ENCODE measurements at regions not wholly inside any gene's neighbourhood (a gene's known extent, or its start where the extent isn't known, plus 50 kb on each side); places are given as distances from the start of the nearest gene placed in this dataset.

- TF ChIP-seq, protein P1, sequence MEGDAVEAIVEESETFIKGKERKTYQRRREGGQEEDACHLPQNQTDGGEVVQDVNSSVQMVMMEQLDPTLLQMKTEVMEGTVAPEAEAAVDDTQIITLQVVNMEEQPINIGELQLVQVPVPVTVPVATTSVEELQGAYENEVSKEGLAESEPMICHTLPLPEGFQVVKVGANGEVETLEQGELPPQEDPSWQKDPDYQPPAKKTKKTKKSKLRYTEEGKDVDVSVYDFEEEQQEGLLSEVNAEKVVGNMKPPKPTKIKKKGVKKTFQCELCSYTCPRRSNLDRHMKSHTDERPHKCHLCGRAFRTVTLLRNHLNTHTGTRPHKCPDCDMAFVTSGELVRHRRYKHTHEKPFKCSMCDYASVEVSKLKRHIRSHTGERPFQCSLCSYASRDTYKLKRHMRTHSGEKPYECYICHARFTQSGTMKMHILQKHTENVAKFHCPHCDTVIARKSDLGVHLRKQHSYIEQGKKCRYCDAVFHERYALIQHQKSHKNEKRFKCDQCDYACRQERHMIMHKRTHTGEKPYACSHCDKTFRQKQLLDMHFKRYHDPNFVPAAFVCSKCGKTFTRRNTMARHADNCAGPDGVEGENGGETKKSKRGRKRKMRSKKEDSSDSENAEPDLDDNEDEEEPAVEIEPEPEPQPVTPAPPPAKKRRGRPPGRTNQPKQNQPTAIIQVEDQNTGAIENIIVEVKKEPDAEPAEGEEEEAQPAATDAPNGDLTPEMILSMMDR (IDR thresholded peaks at IDR 0.05) = no peak
- TF ChIP-seq POLR2AphosphoS5 (IDR thresholded peaks at IDR 0.05; ENCODE audit: low read depth, low read length) (no peak), TCF7L2 (IDR thresholded peaks at IDR 0.05; ENCODE audit: low read depth, low read length) (no peak), SIN3A (IDR thresholded peaks at IDR 0.05; ENCODE audit: borderline replicate concordance, insufficient read depth, low read depth, low read length) (no peak)
- TF ChIP-seq, protein P2, sequence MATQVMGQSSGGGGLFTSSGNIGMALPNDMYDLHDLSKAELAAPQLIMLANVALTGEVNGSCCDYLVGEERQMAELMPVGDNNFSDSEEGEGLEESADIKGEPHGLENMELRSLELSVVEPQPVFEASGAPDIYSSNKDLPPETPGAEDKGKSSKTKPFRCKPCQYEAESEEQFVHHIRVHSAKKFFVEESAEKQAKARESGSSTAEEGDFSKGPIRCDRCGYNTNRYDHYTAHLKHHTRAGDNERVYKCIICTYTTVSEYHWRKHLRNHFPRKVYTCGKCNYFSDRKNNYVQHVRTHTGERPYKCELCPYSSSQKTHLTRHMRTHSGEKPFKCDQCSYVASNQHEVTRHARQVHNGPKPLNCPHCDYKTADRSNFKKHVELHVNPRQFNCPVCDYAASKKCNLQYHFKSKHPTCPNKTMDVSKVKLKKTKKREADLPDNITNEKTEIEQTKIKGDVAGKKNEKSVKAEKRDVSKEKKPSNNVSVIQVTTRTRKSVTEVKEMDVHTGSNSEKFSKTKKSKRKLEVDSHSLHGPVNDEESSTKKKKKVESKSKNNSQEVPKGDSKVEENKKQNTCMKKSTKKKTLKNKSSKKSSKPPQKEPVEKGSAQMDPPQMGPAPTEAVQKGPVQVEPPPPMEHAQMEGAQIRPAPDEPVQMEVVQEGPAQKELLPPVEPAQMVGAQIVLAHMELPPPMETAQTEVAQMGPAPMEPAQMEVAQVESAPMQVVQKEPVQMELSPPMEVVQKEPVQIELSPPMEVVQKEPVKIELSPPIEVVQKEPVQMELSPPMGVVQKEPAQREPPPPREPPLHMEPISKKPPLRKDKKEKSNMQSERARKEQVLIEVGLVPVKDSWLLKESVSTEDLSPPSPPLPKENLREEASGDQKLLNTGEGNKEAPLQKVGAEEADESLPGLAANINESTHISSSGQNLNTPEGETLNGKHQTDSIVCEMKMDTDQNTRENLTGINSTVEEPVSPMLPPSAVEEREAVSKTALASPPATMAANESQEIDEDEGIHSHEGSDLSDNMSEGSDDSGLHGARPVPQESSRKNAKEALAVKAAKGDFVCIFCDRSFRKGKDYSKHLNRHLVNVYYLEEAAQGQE (IDR thresholded peaks at IDR 0.05; ENCODE audit: insufficient read depth in 1 of 2, low read depth in 2 of 2, low read length in 1 of 2) = no peak
These were observed 135.5 kb upstream of the BANK1 start for GRCh38 chr4:101655005-101655404.
